ENCODE measurements at regions not wholly inside any gene's neighbourhood (a gene's known extent, or its start where the extent isn't known, plus 50 kb on each side); places are given as distances from the start of the nearest gene placed in this dataset.

- H3K27ac Mint-ChIP-seq: peak overlapping the region; percentile 47
- peak; percentile 17 for ATAC-seq
Measured at GRCh38 chr7:155198196-155198892, 99.3 kb upstream of the INSIG1 start.

DNA sequence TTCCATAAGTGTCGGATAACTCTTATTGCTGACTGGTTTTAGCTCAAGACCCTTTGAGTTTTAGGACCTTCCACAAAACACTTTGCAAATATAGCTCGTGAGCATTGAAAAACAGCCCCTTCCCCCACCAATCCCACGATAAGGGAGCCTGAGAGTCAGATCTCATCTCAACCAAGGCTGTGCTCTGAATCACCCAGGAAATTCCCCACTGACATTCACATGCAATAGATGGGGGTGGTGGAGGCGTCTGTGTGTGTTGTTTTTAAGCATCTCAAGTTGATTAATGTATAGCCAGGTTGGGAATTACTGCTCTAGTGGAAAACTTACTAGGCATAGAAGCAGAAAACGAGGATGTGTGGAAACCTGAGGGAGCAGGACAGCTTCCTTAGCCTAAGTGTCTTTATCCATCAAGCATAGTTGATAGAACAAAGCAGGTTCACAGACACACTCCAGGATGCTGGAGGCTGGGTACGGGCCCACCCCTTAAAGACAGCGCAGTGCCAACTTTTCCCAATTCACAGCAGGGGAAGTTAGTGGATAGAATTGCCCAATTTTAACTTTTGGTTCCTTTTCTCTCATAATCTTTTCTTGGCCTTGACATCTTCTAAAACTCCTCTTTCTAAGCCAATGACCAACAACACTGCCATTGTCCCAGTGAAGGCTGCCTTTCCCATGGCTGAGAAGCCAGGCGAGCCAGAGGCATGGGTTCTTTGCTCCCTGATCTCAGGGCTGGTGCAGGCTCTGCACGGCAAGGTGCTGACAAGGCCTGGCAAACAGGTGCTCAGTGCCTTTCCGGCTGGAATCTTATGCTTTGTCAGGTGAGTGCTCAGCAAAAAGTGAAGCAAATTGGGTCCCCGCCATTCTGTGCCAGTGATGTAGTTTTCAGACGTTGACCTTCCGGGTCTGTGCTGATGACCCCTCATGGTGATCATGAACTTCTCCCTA is 98.5 kb upstream of the INSIG1 start:
- Mint-ChIP-seq H3K27ac (peak overlapping the region; percentile 47), H3K9me3 (ENCODE audit: low read depth) (peaks cover 12% of the 10 kb centered on the region), H3K4me3 (no peak overlapping the region)

More at GRCh38 chr7:155198196-155198892, 99.3 kb upstream of the INSIG1 start:
- peak overlapping the region; percentile 26 for H3K4me3 Mint-ChIP-seq
- no peak for DNase-seq
- H3K4me1 Mint-ChIP-seq: peaks cover 36% of the 10 kb centered on the region
- CTCF ChIA-PET: interaction anchor here (1.1 kb wide), 1 partner anchor 101 kb away, joined by 5 read pairs; no protein-coding TSS in a partner anchor
- H3K27me3 Mint-ChIP-seq: no peaks in the 10 kb centered on the region
- H3K9me3 Mint-ChIP-seq (ENCODE audit: low read depth): peaks cover 12% of the 10 kb centered on the region
- H3K36me3 Mint-ChIP-seq: peaks cover 22% of the 10 kb centered on the region

GRCh38 chr7:155201325-155202087 is 96.2 kb upstream of the INSIG1 start:
- no peak for DNase-seq
- no peak for ATAC-seq
- H3K27me3 Mint-ChIP-seq: no peaks in the 10 kb centered on the region
- peaks cover 21% of the 10 kb centered on the region for H3K36me3 Mint-ChIP-seq
- H3K27ac Mint-ChIP-seq: no peak overlapping the region
- peaks cover 45% of the 10 kb centered on the region for H3K4me1 Mint-ChIP-seq
- peaks cover 6% of the 10 kb centered on the region for H3K9me3 Mint-ChIP-seq (ENCODE audit: low read depth)
- CTCF ChIA-PET: interaction anchor here (1.1 to 3.1 kb wide), 2 partner anchors 11 to 144 kb away, joined by 3 to 12 read pairs; no protein-coding TSS in a partner anchor
- no peak overlapping the region for H3K4me3 Mint-ChIP-seq

More for the DNA sequence above, 98.5 kb upstream of the INSIG1 start:
- DNase-seq (no peak), ATAC-seq (peak; percentile 62)
- Mint-ChIP-seq H3K36me3 (peaks cover 22% of the 10 kb centered on the region), H3K27me3 (no peaks in the 10 kb centered on the region), H3K4me1 (peaks cover 27% of the 10 kb centered on the region)
- CTCF ChIA-PET: interaction anchor here (1.1 to 3.1 kb wide), 3 partner anchors 9 to 100 kb away, joined by 4 to 12 read pairs (median 5); no protein-coding TSS in a partner anchor

DNA sequence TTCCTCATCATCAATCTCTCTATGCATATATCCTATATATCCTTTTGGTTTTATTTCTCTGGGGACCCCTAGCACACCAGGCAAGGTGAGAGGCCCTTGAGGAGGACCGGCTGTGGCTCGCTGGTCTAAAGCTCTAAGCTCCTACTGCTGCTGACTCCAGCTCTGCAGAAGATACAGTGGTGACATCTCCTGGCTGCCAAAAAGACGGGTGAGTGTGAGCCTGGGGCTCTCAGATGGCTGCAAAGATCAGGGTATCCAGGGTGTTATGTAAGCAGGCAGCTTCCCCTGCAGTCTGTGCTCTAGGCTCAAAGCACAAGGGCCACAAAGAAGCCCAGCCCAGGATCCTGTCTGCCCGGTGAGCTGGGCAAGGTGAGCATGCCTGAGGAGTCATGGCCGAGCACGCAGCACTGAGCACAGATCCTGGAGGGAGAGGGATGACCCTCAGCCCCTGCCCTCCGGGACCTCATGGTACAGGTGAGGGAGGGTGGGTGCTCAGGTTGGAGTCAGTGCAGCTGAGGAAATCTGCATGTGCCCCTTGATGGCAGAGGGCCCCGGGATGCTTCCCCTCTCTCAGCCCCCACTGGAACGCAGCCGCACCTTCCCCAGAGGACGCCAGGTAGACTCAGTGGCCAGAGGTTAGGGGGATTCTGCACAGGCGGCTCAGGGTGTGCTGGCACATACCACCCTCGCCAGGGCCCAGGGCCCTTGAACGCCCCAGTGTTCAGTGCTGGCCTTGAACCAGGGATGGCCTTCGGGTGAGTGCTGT is 95.4 kb upstream of the INSIG1 start:
- Mint-ChIP-seq H3K27ac (no peak overlapping the region), H3K4me1 (peaks cover 52% of the 10 kb centered on the region), H3K36me3 (peaks cover 15% of the 10 kb centered on the region), H3K9me3 (ENCODE audit: low read depth) (peaks cover 2% of the 10 kb centered on the region), H3K4me3 (no peak overlapping the region), H3K27me3 (no peaks in the 10 kb centered on the region)
- no peak for ATAC-seq
- DNase-seq: no peak
- CTCF ChIA-PET: interaction anchor here (1.1 to 3.1 kb wide), 3 partner anchors 12 to 143 kb away, joined by 3 to 12 read pairs (median 5); no protein-coding TSS in a partner anchor

DNA sequence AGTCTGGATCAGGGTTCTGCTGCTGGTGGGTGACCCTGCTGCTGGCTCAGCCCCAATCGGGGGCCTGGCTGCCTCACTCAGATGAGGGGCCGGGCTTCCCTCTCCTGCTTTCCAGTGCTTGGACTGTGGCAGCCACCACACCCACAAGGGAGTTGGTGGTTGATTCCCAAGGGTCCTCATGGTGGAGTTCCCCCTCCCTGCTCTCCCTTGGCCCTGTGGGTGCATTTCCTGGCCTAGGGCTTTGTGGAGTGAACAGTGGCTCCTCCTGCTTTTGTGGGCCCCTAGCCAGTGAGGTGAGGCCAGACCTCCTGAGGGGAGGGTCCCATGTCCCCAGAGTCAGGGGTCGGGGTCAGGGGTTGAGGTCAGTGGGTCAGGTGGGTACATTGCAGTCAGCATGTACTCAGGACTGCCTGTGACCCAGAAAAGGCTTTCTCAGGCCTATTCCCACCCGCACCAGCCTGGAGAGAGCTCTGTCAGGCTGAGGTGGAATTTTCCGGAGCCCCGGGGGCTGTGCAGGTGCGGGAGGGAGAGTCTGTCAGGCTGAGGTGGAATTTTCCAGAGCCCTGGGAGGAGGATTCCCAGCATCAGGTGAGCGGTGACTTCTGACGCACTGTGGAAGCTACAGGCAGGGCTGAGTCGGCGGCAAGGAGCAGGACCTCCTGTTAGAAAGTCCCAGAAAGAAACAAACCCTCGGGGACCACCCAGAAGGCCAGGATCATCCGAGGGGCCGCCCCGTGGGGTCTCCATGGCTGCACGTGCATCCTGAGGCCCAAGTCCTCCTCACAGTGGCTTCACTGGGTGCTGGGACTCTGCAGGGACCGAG is 94.4 kb upstream of the INSIG1 start:
- no peak overlapping the region for H3K4me3 Mint-ChIP-seq
- no peak for ATAC-seq

DNA sequence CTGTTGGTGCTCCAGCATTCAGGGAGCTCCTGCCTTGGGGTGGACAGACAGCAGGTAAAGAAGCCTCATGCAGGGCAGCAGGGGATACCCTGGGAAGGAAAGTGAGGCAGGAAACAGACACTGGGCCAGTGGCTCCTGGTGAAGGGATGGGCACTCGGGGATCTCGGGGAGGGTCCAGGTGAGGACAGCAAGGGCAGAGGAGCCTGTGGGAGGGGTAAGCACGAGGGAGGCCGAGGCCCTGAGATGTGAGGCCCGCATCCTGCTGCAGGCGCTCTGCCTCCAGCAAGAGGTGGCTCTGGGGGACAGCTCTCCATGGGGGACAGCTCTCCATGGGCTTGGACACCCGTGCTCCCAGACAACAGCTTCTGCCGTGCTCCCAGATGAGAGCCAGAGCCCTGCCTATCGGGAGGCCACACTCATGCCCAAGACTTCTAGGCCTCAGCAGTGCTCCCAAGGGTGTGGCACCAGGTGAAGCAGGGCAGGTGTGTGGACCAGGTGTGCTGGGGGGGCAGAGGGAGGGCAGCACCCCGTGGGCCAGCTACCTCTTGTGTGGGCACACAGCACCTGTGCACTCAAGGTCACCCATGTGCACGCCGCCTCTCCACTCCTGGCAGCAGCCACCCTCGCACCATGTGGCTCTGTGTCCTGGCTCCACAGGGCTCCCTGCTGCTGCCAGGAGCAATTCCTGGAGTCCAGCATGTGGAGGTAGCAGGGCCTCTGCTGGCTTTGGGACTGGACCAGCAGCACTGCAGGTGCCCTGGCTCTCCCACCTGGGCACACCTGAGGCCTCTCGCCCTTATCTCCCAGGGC is 93.6 kb upstream of the INSIG1 start:
- CTCF ChIA-PET: interaction anchor here (0.8 to 3.5 kb wide), 5 partner anchors 14 to 277 kb away, joined by 3 to 35 read pairs (median 12); partner anchors contain the start of gene INSIG1
- ATAC-seq (no peak), DNase-seq (no peak)
- Mint-ChIP-seq H3K27ac (peak overlapping the region; percentile 99), H3K36me3 (peaks cover 10% of the 10 kb centered on the region), H3K27me3 (no peaks in the 10 kb centered on the region), H3K9me3 (ENCODE audit: low read depth) (peaks cover 5% of the 10 kb centered on the region), H3K4me3 (no peak overlapping the region), H3K4me1 (peaks cover 46% of the 10 kb centered on the region)

More for the DNA sequence above, 94.4 kb upstream of the INSIG1 start:
- H3K4me1 Mint-ChIP-seq: peaks cover 54% of the 10 kb centered on the region
- no peak for DNase-seq
- H3K36me3 Mint-ChIP-seq: peaks cover 10% of the 10 kb centered on the region
- H3K9me3 Mint-ChIP-seq (ENCODE audit: low read depth): peaks cover 5% of the 10 kb centered on the region
- H3K27me3 Mint-ChIP-seq: no peaks in the 10 kb centered on the region
- CTCF ChIA-PET: interaction anchor here (2.0 to 3.5 kb wide), 2 partner anchors 94 to 142 kb away, joined by 5 to 35 read pairs; partner anchors contain the start of gene INSIG1
- peak overlapping the region; percentile 64 for H3K27ac Mint-ChIP-seq

DNA sequence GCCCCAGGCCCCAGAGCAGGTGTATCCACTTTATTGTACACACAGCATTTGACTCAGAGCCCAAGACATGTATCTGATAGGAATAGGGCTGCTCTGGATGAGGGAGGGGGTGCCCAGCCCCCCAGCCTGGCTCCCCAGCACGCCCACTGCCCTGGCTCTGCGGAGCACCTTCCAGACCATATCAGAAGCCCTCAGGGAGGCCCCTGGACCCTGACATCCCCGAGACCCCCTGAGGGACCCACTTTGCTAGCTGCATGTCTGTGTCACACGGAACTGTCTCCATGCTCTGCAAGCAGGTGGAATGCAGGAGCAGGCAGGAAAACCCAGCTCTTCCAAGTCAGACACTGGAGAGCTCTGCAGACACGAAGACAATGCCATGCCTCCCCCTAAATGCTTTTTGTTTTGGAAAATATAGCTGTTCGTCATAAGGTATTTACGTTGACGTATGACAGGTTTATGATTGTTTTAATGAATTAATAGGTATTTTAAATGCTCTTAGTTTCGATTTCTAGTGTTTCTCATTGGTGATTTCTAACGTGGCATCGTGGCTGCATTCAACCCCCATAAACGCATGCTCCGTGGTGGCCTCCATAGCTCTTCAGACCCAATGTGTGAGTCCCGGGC is 92.8 kb upstream of the INSIG1 start:
- Mint-ChIP-seq H3K4me3 (peak overlapping the region; percentile 86), H3K27me3 (no peaks in the 10 kb centered on the region), H3K4me1 (peaks cover 41% of the 10 kb centered on the region), H3K9me3 (ENCODE audit: low read depth) (peaks cover 5% of the 10 kb centered on the region), H3K27ac (peak overlapping the region; percentile 99), H3K36me3 (peaks cover 10% of the 10 kb centered on the region)
- CTCF ChIA-PET: interaction anchor here (0.7 to 3.5 kb wide), 9 partner anchors 10 to 277 kb away, joined by 3 to 35 read pairs (median 8); partner anchors contain the start of gene INSIG1
- DNase-seq: no peak
- ATAC-seq: no peak

- peaks cover 10% of the 10 kb centered on the region for H3K36me3 Mint-ChIP-seq
- ATAC-seq (peak; percentile 91), DNase-seq (peak; percentile 97)
- H3K27ac Mint-ChIP-seq: peak overlapping the region; percentile 99
- H3K4me3 Mint-ChIP-seq: peak overlapping the region; percentile 86
- no peaks in the 10 kb centered on the region for H3K27me3 Mint-ChIP-seq
- CTCF ChIA-PET: interaction anchor here (0.5 to 3.5 kb wide), 11 partner anchors 9 to 278 kb away, joined by 3 to 35 read pairs (median 4); partner anchors contain the start of gene INSIG1
- peaks cover 5% of the 10 kb centered on the region for H3K9me3 Mint-ChIP-seq (ENCODE audit: low read depth)
- H3K4me1 Mint-ChIP-seq: peaks cover 35% of the 10 kb centered on the region
Measured at GRCh38 chr7:155205368-155206317, 92.0 kb upstream of the INSIG1 start.

DNA sequence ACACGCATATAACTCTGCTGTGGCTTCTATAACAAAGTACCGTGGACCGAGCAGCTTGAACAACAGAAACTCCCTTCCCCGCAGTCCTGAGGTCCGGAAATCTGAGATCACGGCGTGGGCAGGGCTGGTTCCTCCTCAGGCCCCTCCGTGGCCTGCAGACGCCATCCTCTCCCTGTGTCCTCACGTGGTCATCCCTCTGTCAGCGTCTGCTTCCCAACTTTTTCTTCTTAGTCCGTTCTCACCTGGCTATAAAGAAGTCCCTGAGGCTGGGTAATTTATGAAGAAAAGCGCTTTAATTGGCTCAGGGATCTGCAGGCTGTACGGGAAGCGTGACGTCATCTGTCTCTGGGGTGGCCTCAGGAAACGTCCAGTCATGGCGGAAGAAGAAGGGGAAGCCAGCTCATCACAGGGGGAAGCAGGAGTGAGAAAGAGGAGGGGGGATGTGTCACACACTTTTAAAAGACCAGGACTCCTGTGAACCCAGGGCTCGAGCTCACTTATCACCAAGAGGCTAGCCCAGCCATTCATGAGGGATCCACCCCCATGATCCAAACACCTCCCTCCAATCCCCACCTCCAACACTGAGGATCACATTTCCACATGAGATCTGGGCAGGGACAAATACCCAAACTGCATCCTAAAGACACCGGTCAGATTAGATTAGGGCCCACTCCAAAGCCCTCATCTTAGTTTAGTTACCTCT is 91.2 kb upstream of the INSIG1 start:
- H3K4me3 Mint-ChIP-seq: peak overlapping the region; percentile 86
- peak; percentile 27 for ATAC-seq
- CTCF ChIA-PET: interaction anchor here (1.1 to 3.5 kb wide), 6 partner anchors 9 to 279 kb away, joined by 3 to 35 read pairs (median 8); partner anchors contain the start of gene INSIG1
- H3K27ac Mint-ChIP-seq: peak overlapping the region; percentile 99
- peak; percentile 89 for DNase-seq
- H3K4me1 Mint-ChIP-seq: peaks cover 35% of the 10 kb centered on the region
- H3K9me3 Mint-ChIP-seq (ENCODE audit: low read depth): peaks cover 5% of the 10 kb centered on the region
- no peaks in the 10 kb centered on the region for H3K27me3 Mint-ChIP-seq
- H3K36me3 Mint-ChIP-seq: peaks cover 10% of the 10 kb centered on the region

All from activated CD8-positive, alpha-beta memory T cell treated with anti-CD3 and anti-CD28 coated beads, Interleukin-2, amount 10 ng/mL, durations not matched to agents 7 days and 5 days (primary cell).